Right atrium auricular region (tissue), 2 donors: ENCODE measurements at regions not wholly inside any gene's neighbourhood (a gene's known extent, or its start where the extent isn't known, plus 50 kb on each side); places are given as distances from the start of the nearest gene placed in this dataset.

Source experiments
- DNase-seq: peaks from one replicate; pipeline ENCODE4 v3.0.0-alpha.2; 2019; ENCODE audit warnings: low spot score
- H3K27ac ChIP-seq, 2 donors: fragments of 200-600 bp; sonication (generic); 1 replicate in 1 of 2; 2 replicates in 1 of 2; pipeline ENCODE4 v1.5.1; 2016 to 2019
- H3K27me3 ChIP-seq, 2 donors: fragments of 200-600 bp; sonication (generic); one replicate each; pipeline versions ENCODE4 v1.5.1 to v1.6.0; 2017 to 2019
- H3K36me3 ChIP-seq: fragments of 200-600 bp; sonication (generic); one replicate; pipeline ENCODE4 v1.5.1; 2016
- H3K4me1 ChIP-seq, 2 donors: fragments of 200-600 bp; sonication (generic); one replicate each; pipeline versions ENCODE4 v1.5.1 to v1.6.0; 2017 to 2019
- H3K4me3 ChIP-seq, 2 donors: fragments of 200-600 bp; sonication (generic); 1 replicate in 1 of 2; 2 replicates in 1 of 2; pipeline ENCODE4 v1.5.1; 2017 to 2019; ENCODE audit warnings: mild to moderate bottlenecking in 1 of 2, moderate library complexity in 1 of 2
- H3K9me3 ChIP-seq, 2 donors: fragments of 200-600 bp; sonication (generic); one replicate each; pipeline ENCODE4 v1.5.1; 2019
- CTCF ChIP-seq, 2 donors: fragments of 200-600 bp; sonication (generic); IDR thresholded peaks; one replicate each; pipeline ENCODE4 v1.5.1; 2019; ENCODE audit warnings: antibody characterized with exemption in 2 of 2

GRCh38 chr11:34570584-34570983, 50.3 kb upstream of the EHF start:
- no peaks in the 10 kb centered on the region for H3K36me3 ChIP-seq
- no peaks in the 10 kb centered on the region for H3K4me1 ChIP-seq

More at GRCh38 chr11:34570584-34570983, 50.3 kb upstream of the EHF start:
- TF ChIP-seq CTCF (IDR thresholded peaks at IDR 0.05), result no peak
- H3K27ac ChIP-seq, result no peak overlapping the region
- H3K9me3 ChIP-seq, result no peaks in the 10 kb centered on the region
- no peaks in the 10 kb centered on the region for H3K27me3 ChIP-seq
- no peak overlapping the region for H3K4me3 ChIP-seq
- no peak for DNase-seq
